GM12873 (cell line): ENCODE measurements at regions not wholly inside any gene's neighbourhood (a gene's known extent, or its start where the extent isn't known, plus 50 kb on each side); places are given as distances from the start of the nearest gene placed in this dataset.

ENCODE experiments used
- TF ChIP-seq, protein P1 (sequence below): IDR thresholded peaks from 2 replicates; pipeline ENCODE4 v1.5.1; 2012; ENCODE audit warnings: low read depth, mild to moderate bottlenecking, moderate library complexity, low read length, control low read depth; ENCODE audit not compliant: insufficient read depth; ENCODE audit errors: missing control alignments

DNA sequence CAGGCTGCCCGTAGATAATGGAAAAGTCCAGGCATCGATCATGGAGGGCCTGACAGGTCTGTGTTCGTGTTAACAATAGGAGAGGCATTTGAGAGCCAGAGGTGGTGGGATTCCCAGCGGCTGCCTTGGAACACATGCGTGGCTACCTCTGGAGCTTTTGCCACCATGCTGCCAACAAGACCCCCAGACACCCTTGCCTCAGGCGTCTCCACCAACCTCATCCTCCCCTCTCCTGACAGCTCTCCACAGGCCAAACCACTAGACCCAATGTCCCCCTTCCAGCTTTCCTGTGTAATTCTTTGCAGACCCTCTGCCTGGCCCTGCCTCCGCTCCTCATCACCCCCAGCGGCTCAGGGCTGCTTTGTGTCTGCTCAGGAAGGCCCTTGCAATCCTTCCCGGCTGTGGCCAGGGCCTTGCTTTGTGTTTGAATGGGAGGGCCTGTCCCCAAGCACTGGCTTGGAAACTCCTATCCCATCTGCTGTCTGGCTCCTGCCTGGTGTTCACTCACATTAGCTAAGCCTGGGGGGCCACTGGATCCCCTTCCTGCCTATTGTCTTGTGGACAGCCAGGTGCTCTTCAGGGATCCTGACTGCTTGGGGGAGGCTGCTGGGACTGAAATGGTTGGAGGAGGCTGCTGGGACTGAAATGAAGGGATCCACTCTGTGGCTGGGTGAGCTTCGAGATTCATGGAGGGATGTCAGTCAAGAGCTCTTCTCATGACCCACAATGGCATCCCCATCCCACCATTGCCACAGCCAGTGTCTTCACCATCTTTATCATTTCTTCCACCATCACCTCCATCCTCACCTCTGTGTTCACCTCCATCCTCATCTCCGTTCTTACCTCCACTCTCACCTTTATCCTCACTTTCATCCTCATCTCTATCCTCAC is 60.8 kb upstream of the ELN start:
- TF ChIP-seq, protein P1, sequence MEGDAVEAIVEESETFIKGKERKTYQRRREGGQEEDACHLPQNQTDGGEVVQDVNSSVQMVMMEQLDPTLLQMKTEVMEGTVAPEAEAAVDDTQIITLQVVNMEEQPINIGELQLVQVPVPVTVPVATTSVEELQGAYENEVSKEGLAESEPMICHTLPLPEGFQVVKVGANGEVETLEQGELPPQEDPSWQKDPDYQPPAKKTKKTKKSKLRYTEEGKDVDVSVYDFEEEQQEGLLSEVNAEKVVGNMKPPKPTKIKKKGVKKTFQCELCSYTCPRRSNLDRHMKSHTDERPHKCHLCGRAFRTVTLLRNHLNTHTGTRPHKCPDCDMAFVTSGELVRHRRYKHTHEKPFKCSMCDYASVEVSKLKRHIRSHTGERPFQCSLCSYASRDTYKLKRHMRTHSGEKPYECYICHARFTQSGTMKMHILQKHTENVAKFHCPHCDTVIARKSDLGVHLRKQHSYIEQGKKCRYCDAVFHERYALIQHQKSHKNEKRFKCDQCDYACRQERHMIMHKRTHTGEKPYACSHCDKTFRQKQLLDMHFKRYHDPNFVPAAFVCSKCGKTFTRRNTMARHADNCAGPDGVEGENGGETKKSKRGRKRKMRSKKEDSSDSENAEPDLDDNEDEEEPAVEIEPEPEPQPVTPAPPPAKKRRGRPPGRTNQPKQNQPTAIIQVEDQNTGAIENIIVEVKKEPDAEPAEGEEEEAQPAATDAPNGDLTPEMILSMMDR, result no peak

DNA sequence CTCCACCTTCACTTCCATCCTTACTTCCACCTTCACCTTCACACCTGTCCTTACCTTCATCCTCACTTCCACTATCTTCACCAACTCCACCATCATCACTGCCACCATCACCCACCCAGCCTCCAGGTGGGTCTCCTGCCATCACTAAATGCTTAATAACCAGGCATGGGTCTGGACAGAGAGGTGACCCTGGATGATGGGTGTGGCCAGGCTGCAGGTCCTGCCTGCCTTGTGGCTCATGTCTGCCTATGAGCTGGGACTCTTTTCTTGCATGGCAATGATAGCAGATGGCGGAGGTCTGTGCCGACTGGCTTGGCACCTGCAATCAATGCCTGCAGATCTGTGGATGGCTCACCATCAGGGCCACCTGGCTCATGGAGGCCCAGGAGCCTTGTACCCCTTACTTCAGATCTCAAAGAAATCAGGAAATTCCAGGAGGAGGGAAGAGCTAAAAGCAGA is 60.1 kb upstream of the ELN start:
- TF ChIP-seq, protein P1, result no peak

DNA sequence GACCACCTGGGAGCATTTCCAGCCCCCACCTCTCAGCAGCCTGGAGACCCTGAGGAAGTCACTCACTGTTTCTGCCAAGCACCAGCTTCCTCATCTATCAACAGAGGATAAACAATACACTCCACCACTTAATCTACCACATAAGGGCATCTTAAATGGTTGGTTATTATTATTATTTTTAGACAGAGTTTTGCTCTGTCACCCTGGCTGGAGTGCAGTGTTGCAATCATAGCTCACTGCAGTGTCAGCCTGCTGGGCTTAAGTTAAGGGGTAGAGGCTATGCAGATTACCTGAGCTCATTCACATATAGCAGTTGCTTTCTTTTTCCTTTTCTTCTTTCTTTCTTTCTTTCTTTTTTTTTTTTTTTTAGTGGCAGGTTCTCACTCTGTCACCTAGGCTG is 59.5 kb upstream of the ELN start:
- TF ChIP-seq, protein P1, result no peak

DNA sequence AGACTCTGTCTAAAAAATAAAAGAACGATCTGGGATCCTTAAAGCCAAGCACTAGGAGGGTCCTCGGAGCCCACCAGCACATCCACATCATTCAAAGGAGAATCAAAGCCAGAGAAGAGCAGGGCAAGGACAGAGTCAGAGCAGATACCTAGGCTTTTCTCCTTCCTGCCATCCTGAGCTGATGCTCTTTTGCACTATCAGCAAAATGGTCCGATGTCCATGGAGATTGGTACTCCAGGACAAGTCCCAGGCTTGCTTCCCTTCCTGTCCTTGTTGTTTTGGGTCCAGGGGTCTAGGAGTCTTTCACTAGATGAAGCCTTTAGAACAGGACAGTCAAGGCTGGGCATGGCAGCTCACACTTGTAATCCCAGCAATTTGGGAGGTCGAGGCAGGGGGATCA is 58.0 kb upstream of the ELN start:
- TF ChIP-seq, protein P1, result no peak

DNA sequence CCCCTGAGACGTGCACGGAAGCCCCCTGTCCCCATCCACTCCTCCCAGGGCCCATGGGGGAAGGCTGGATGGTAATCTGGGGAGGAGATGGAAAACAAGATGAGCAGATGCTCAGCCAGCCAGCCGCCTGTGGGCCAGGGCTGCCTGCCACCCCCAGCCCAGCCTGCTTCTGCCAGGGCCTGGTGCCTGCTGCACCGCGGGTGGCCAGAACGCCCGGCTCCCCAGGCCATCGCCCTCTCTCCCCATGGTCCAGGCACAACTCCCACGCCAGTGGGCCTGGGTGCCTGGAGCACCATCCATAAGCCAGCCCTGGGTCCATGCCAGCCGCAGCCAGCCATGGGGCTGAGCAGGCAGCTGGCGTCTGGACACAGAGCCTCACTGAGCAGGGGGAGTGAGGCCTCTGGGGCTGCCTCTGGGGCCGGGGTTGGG is 57.2 kb upstream of the ELN start:
- TF ChIP-seq, protein P1, result no peak

DNA sequence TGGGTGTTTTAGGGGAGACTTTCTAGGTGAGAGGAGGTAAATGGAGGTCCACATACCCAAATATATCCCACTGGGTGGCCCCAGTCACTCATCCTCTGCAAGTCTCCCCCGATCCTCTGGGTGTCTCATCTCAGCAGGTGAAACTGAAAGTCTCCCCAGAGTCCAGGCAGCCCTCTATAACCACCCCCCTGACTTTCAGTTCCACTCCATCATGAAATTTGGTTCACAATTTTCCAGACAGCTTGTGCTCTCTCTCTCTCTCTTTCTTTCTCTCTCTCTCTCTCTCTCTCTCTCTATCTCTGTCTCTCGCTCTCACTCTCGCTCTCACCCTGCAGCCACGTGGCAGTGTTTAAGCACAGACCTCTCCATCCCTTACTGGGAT is 56.7 kb upstream of the ELN start:
- TF ChIP-seq, protein P1, result peak; percentile 38

DNA sequence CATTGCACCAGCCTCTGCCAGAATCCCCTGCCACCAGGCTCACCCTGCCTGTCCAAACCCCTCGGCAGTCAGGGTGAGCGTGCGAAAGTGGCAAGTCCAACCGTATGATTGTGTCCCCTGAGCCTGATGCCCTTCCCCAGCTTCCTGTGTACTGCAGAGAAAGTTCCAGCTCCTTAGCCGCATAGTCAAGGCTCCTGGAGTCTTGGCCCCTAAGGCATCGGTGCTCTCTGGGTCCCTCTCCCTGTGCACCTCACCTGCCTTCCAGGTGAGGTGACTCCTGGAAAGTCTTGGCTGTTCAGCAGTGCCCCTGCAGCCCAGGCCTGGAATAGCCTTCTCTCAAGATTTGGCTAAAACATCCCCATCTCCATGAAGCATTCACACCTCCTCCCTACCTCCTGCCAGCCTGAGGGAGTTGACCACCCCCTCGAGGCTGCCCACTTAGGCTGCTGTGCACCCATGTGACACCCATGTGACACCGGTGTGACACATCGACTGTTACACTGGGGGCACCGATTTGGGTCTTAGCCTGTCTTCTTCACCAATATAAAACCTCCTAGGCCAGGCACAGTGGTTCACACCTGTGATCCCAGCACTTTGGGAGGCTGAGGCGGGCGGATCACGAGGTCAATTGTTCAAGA is 56.1 kb upstream of the ELN start:
- TF ChIP-seq, protein P1, result peak; percentile 28
